Cardiac septum (tissue), 1 donor: ENCODE measurements at regions not wholly inside any gene's neighbourhood (a gene's known extent, or its start where the extent isn't known, plus 50 kb on each side); places are given as distances from the start of the nearest gene placed in this dataset.

Experiments used
- DNase-seq: peaks from one replicate; pipeline ENCODE4 v3.0.0-alpha.2; 2020; ENCODE audit warnings: low spot score
- intact Hi-C: fragments of 100-400 bp; cut with DNase I; formaldehyde crosslinking; loops from one replicate; pipeline ENCODE4 v1.14.0; 2022
- donor health status: DM: no; HTN: no; CAD: no.

GRCh38 chr16:73186752-73187601, 139.0 kb upstream of the ZFHX3 start:
- intact Hi-C loops = no loop called here
- DNase-seq = no peak

- no peak for DNase-seq
- intact Hi-C loops = no loop called here
Observed at GRCh38 chr16:73185737-73186136, 137.8 kb upstream of the ZFHX3 start.

GRCh38 chr16:73183611-73184092, 135.7 kb upstream of the ZFHX3 start:
- no peak for DNase-seq
- intact Hi-C loops = no loop called here

- intact Hi-C loops = loop anchor here (5.0 to 10.0 kb wide), 2 partner anchors 195 to 243 kb away; no protein-coding TSS in a partner anchor
- DNase-seq = no peak
Observed at GRCh38 chr16:73179705-73180331, 131.9 kb upstream of the ZFHX3 start.

GRCh38 chr16:73177729-73178295, 129.9 kb upstream of the ZFHX3 start:
- intact Hi-C loops = loop anchor here (5.0 to 10.0 kb wide), 2 partner anchors 193 to 241 kb away; no protein-coding TSS in a partner anchor
- DNase-seq = no peak

- intact Hi-C loops = loop anchor here (5.0 to 10.0 kb wide), 2 partner anchors 192 to 239 kb away; no protein-coding TSS in a partner anchor
- no peak for DNase-seq
Observed at GRCh38 chr16:73176577-73177013, 128.7 kb upstream of the ZFHX3 start.

- intact Hi-C loops = loop anchor here (5.0 to 10.0 kb wide), 4 partner anchors 46 to 341 kb away; no protein-coding TSS in a partner anchor
- no peak for DNase-seq
Observed at GRCh38 chr16:73172973-73173709, 125.2 kb upstream of the ZFHX3 start.

- peak; percentile 82 for DNase-seq
- intact Hi-C loops = loop anchor here (5.0 to 10.0 kb wide), 4 partner anchors 45 to 340 kb away; no protein-coding TSS in a partner anchor
Observed at GRCh38 chr16:73172241-73172972, 124.5 kb upstream of the ZFHX3 start.

GRCh38 chr16:73171901-73172240, 123.9 kb upstream of the ZFHX3 start:
- no peak for DNase-seq
- intact Hi-C loops = loop anchor here (5.0 to 10.0 kb wide), 4 partner anchors 45 to 340 kb away; no protein-coding TSS in a partner anchor

GRCh38 chr16:73171380-73171779, 123.5 kb upstream of the ZFHX3 start:
- intact Hi-C loops = loop anchor here (5.0 to 10.0 kb wide), 4 partner anchors 44 to 339 kb away; no protein-coding TSS in a partner anchor
- DNase-seq = no peak

GRCh38 chr16:73170612-73171038, 122.7 kb upstream of the ZFHX3 start:
- intact Hi-C loops = loop anchor here (5.0 to 10.0 kb wide), 4 partner anchors 43 to 338 kb away; no protein-coding TSS in a partner anchor

GRCh38 chr16:73166947-73167550, 119.1 kb upstream of the ZFHX3 start:
- no peak for DNase-seq
- intact Hi-C loops = no loop called here

More at GRCh38 chr16:73170612-73171038, 122.7 kb upstream of the ZFHX3 start:
- DNase-seq = no peak

GRCh38 chr16:73166441-73166851, 118.5 kb upstream of the ZFHX3 start:
- DNase-seq = no peak
- intact Hi-C loops = no loop called here

GRCh38 chr16:73163238-73163815, 115.4 kb upstream of the ZFHX3 start:
- intact Hi-C loops = no loop called here
- no peak for DNase-seq

GRCh38 chr16:73161977-73162376, 114.0 kb upstream of the ZFHX3 start:
- intact Hi-C loops = no loop called here
- no peak for DNase-seq

- intact Hi-C loops = no loop called here
Observed at GRCh38 chr16:73159296-73159695, 111.4 kb upstream of the ZFHX3 start.

GRCh38 chr16:73157861-73158260, 109.9 kb upstream of the ZFHX3 start:
- DNase-seq = no peak
- intact Hi-C loops = no loop called here

More at GRCh38 chr16:73159296-73159695, 111.4 kb upstream of the ZFHX3 start:
- DNase-seq = no peak
